Activated CD8-positive, alpha-beta T cell treated with anti-CD3 and anti-CD28 coated beads for 36 hours (primary cell): ENCODE measurements at regions not wholly inside any gene's neighbourhood (a gene's known extent, or its start where the extent isn't known, plus 50 kb on each side); places are given as distances from the start of the nearest gene placed in this dataset.

ENCODE experiments used
- ATAC-seq: fragments of 200-7000 bp; cut with Tn5 transposase; one replicate; pipeline ENCODE4 v1.10.0; 2021; ENCODE audit warnings: mild to moderate bottlenecking, moderate library complexity
- CTCF ChIA-PET: fragments of 350-600 bp; sonication (Branson Sonifier 250); formaldehyde crosslinking; loops from one replicate; lab custom pipeline; 2021; ENCODE audit warnings: antibody characterized with exemption; lab: Charles Lee
- POLR2A ChIA-PET: fragments of 350-600 bp; sonication (Branson Sonifier 250); formaldehyde crosslinking; loops from one replicate; lab custom pipeline; 2021; ENCODE audit warnings: antibody characterized with exemption; lab: Charles Lee
- DNase-seq: peaks from one replicate; pipeline ENCODE4 v3.0.0-alpha.2; 2020
- H3K27ac Mint-ChIP-seq: one replicate; pipeline ENCODE4 v1.8.0; 2021; ENCODE audit warnings: mild to moderate bottlenecking, mixed read lengths
- H3K27me3 Mint-ChIP-seq: one replicate; pipeline ENCODE4 v1.8.0; 2021; ENCODE audit warnings: mixed read lengths
- H3K36me3 Mint-ChIP-seq: one replicate; pipeline ENCODE4 v1.8.0; 2021; ENCODE audit warnings: low read depth, mixed read lengths
- H3K4me1 Mint-ChIP-seq: one replicate; pipeline ENCODE4 v1.8.0; 2021; ENCODE audit warnings: low read depth, mixed read lengths
- H3K4me3 Mint-ChIP-seq: one replicate; pipeline ENCODE4 v1.8.0; 2021; ENCODE audit warnings: mild to moderate bottlenecking, moderate library complexity, mixed read lengths
- H3K9me3 Mint-ChIP-seq: one replicate; pipeline ENCODE4 v1.8.0; 2021; ENCODE audit warnings: mixed read lengths
- intact Hi-C: fragments of 100-400 bp; cut with micrococcal nuclease; formaldehyde crosslinking; loops from one replicate; pipeline ENCODE4 v1.10.0; 2022
- TF ChIP-seq, protein P1 (sequence below): fragments of 200-600 bp; IDR thresholded peaks from one replicate; pipeline ENCODE4 v1.8.0; 2022; ENCODE audit warnings: antibody characterized with exemption, mild to moderate bottlenecking

- ChIA-PET CTCF (no interaction called here), POLR2A (no interaction called here)
- Mint-ChIP-seq H3K4me1 (no peaks in the 10 kb centered on the region), H3K36me3 (no peaks in the 10 kb centered on the region), H3K27ac (no peak overlapping the region), H3K27me3 (no peaks in the 10 kb centered on the region), H3K4me3 (no peak overlapping the region), H3K9me3 (peaks cover 14% of the 10 kb centered on the region)
- DNase-seq, result no peak
- TF ChIP-seq, protein P1, sequence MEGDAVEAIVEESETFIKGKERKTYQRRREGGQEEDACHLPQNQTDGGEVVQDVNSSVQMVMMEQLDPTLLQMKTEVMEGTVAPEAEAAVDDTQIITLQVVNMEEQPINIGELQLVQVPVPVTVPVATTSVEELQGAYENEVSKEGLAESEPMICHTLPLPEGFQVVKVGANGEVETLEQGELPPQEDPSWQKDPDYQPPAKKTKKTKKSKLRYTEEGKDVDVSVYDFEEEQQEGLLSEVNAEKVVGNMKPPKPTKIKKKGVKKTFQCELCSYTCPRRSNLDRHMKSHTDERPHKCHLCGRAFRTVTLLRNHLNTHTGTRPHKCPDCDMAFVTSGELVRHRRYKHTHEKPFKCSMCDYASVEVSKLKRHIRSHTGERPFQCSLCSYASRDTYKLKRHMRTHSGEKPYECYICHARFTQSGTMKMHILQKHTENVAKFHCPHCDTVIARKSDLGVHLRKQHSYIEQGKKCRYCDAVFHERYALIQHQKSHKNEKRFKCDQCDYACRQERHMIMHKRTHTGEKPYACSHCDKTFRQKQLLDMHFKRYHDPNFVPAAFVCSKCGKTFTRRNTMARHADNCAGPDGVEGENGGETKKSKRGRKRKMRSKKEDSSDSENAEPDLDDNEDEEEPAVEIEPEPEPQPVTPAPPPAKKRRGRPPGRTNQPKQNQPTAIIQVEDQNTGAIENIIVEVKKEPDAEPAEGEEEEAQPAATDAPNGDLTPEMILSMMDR, result no peak
- no peak for ATAC-seq
- intact Hi-C loops, result no loop called here
These were observed 679.3 kb downstream of the TYW1 start for GRCh38 chr7:67675971-67676370.

DNA sequence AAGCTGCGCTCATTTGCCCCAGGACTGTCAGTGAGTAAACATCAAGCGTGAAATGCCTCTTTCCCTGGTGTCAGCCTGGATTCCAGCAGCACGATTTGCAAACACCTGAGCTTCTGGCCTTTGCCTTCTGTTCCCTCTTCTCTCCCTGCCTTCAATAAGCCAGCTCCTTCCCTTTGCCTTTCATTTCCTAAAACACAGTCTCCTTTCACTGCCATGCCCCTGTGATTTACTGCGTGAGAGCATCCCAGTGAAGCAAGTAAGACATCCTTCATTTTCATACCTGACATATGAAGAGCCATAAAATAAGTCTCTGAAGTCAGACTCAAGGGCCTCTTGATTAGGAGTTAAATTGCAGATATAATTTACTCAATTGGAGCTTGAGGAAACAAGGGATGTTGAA lies 681.8 kb downstream of the TYW1 start:
- intact Hi-C loops, result no loop called here
- POLR2A ChIA-PET, result no interaction called here
- Mint-ChIP-seq H3K36me3 (no peaks in the 10 kb centered on the region), H3K4me1 (no peaks in the 10 kb centered on the region), H3K27me3 (no peaks in the 10 kb centered on the region), H3K9me3 (peaks cover 6% of the 10 kb centered on the region), H3K27ac (no peak overlapping the region), H3K4me3 (no peak overlapping the region)
- ATAC-seq, result no peak
- CTCF ChIA-PET, result no interaction called here
- DNase-seq, result no peak
- TF ChIP-seq, protein P1, result no peak

DNA sequence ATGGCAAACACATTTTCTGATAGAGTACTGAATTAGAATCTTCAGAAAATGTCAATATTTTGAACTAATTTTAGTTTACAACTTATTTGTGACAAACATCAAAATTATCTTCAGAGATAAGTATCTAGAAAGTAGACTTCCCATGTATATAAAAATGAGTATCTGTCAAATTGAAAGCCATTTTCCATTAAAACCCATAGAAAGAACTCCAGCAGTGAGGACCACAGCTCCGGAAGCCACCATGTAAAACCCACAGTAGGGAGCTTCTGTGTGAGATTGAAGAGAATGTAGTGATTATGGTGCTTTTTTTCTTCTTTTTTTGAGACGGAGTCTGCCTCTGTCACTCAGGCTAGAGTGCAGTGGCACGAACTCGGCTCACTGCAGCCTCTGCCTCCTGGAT lies 687.0 kb downstream of the TYW1 start:
- H3K9me3 Mint-ChIP-seq, result peaks cover 9% of the 10 kb centered on the region
- DNase-seq (no peak), ATAC-seq (no peak)
- H3K4me1 Mint-ChIP-seq, result no peaks in the 10 kb centered on the region
- H3K27ac Mint-ChIP-seq, result no peak overlapping the region
- CTCF ChIA-PET, result no interaction called here
- H3K4me3 Mint-ChIP-seq, result no peak overlapping the region
- intact Hi-C loops, result no loop called here
- H3K27me3 Mint-ChIP-seq, result no peaks in the 10 kb centered on the region
- TF ChIP-seq, protein P1, result no peak
- POLR2A ChIA-PET, result no interaction called here
- H3K36me3 Mint-ChIP-seq, result no peaks in the 10 kb centered on the region

DNA sequence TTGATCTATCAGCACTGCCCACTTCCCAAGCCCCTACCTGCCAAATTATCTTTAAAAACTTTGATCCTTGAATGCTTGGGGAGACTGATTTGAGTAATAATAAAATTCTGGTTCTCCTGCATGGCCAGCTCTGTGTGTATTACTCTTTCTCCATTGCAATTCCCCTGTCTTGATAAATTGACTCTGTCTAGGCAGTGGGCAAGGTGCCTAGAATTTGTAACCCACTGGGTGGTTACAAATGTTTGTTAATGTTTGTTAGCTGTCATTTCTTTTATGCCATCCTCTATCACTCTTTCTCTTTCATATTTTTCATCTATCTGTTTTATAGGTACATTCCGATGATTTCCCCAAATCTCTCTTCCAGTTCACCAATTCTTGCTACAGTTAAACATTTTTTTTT lies 694.1 kb downstream of the TYW1 start:
- Mint-ChIP-seq H3K36me3 (no peaks in the 10 kb centered on the region), H3K4me3 (no peak overlapping the region), H3K27ac (no peak overlapping the region), H3K4me1 (no peaks in the 10 kb centered on the region), H3K9me3 (peaks cover 7% of the 10 kb centered on the region), H3K27me3 (no peaks in the 10 kb centered on the region)
- DNase-seq (no peak), ATAC-seq (no peak)
- intact Hi-C loops, result no loop called here
- ChIA-PET CTCF (no interaction called here), POLR2A (no interaction called here)
- TF ChIP-seq, protein P1, result no peak

DNA sequence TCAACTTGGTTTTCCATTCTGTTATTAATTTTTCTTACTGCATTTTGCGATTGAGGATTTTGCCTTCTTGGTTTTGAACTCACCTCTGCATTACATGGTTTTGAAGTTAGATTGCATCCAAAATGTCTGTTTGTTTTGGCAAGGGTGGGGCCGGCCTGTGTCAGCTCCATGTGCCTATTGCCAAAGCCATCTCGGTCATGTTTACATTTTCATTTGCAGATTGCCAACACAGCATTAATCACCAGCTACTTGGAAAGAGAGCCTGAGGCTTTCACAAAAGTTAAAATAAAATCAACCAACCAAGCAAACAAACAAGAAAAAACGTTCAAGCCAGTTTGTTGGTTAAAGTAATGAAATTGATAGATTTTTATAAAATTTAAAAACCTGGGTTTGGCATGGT lies 695.8 kb downstream of the TYW1 start:
- TF ChIP-seq, protein P1, result no peak
- H3K4me1 Mint-ChIP-seq, result no peaks in the 10 kb centered on the region
- intact Hi-C loops, result no loop called here
- no peak for ATAC-seq
- H3K9me3 Mint-ChIP-seq, result peaks cover 7% of the 10 kb centered on the region
- ChIA-PET POLR2A (no interaction called here), CTCF (no interaction called here)
- no peaks in the 10 kb centered on the region for H3K36me3 Mint-ChIP-seq
- H3K27ac Mint-ChIP-seq, result no peak overlapping the region
- DNase-seq, result no peak
- H3K4me3 Mint-ChIP-seq, result no peak overlapping the region
- no peaks in the 10 kb centered on the region for H3K27me3 Mint-ChIP-seq
